ENCODE measurements at regions not wholly inside any gene's neighbourhood (a gene's known extent, or its start where the extent isn't known, plus 50 kb on each side); places are given as distances from the start of the nearest gene placed in this dataset.

GRCh38 chr12:75771023-75771422, 259.6 kb upstream of the KRR1 start:
- TF ChIP-seq MXI1 (conservative IDR thresholded peaks at IDR 0.05; ENCODE audit: poor library complexity, severe bottlenecking) (no peak), POLR2AphosphoS5 (IDR thresholded peaks at IDR 0.05) (no peak), SMC3 (conservative IDR thresholded peaks at IDR 0.05; ENCODE audit: poor library complexity) (no peak), EZH2 (IDR thresholded peaks at IDR 0.05; ENCODE audit: borderline replicate concordance, insufficient read depth, low read length, poor library complexity, severe bottlenecking) (no peak), EP300 (conservative IDR thresholded peaks at IDR 0.05; ENCODE audit: poor library complexity, severe bottlenecking) (no peak)
- TF ChIP-seq, protein P1, sequence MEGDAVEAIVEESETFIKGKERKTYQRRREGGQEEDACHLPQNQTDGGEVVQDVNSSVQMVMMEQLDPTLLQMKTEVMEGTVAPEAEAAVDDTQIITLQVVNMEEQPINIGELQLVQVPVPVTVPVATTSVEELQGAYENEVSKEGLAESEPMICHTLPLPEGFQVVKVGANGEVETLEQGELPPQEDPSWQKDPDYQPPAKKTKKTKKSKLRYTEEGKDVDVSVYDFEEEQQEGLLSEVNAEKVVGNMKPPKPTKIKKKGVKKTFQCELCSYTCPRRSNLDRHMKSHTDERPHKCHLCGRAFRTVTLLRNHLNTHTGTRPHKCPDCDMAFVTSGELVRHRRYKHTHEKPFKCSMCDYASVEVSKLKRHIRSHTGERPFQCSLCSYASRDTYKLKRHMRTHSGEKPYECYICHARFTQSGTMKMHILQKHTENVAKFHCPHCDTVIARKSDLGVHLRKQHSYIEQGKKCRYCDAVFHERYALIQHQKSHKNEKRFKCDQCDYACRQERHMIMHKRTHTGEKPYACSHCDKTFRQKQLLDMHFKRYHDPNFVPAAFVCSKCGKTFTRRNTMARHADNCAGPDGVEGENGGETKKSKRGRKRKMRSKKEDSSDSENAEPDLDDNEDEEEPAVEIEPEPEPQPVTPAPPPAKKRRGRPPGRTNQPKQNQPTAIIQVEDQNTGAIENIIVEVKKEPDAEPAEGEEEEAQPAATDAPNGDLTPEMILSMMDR (IDR thresholded peaks at IDR 0.05; ENCODE audit: poor library complexity, severe bottlenecking) = no peak
- TF ChIP-seq, protein P2, sequence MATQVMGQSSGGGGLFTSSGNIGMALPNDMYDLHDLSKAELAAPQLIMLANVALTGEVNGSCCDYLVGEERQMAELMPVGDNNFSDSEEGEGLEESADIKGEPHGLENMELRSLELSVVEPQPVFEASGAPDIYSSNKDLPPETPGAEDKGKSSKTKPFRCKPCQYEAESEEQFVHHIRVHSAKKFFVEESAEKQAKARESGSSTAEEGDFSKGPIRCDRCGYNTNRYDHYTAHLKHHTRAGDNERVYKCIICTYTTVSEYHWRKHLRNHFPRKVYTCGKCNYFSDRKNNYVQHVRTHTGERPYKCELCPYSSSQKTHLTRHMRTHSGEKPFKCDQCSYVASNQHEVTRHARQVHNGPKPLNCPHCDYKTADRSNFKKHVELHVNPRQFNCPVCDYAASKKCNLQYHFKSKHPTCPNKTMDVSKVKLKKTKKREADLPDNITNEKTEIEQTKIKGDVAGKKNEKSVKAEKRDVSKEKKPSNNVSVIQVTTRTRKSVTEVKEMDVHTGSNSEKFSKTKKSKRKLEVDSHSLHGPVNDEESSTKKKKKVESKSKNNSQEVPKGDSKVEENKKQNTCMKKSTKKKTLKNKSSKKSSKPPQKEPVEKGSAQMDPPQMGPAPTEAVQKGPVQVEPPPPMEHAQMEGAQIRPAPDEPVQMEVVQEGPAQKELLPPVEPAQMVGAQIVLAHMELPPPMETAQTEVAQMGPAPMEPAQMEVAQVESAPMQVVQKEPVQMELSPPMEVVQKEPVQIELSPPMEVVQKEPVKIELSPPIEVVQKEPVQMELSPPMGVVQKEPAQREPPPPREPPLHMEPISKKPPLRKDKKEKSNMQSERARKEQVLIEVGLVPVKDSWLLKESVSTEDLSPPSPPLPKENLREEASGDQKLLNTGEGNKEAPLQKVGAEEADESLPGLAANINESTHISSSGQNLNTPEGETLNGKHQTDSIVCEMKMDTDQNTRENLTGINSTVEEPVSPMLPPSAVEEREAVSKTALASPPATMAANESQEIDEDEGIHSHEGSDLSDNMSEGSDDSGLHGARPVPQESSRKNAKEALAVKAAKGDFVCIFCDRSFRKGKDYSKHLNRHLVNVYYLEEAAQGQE (IDR thresholded peaks at IDR 0.05; ENCODE audit: borderline replicate concordance) = no peak

Measured in neural cell (in vitro differentiated cells).